Trophoblast cell (in vitro differentiated cells and primary cell): ENCODE measurements at regions not wholly inside any gene's neighbourhood (a gene's known extent, or its start where the extent isn't known, plus 50 kb on each side); places are given as distances from the start of the nearest gene placed in this dataset.
"Not testable (repeated sequence)": the region's sequence is repeated elsewhere in the genome, so short reads cannot be mapped to it uniquely, and the experiment has no call there.

Experiments used
- DNase-seq, 2 donors: peaks; one replicate each; pipeline ENCODE4 v3.0.0-alpha.2; 2016
- H2AFZ ChIP-seq: 2 replicates; pipeline ENCODE4 v1.6.1; 2013; ENCODE audit warnings: low read length, moderate library complexity, mild to moderate bottlenecking; ENCODE audit not compliant: insufficient read depth, poor library complexity
- H2AK5ac ChIP-seq: 2 replicates; pipeline ENCODE4 v1.6.1; 2013; ENCODE audit warnings: mild to moderate bottlenecking, low read length
- H2BK120ac ChIP-seq: 2 replicates; pipeline ENCODE4 v1.6.1; 2013; ENCODE audit warnings: low read length, mild to moderate bottlenecking, moderate library complexity; ENCODE audit not compliant: insufficient read depth, poor library complexity
- H2BK12ac ChIP-seq: 2 replicates; pipeline ENCODE4 v1.6.1; 2013; ENCODE audit warnings: mild to moderate bottlenecking, low read length, moderate library complexity
- H2BK5ac ChIP-seq: 2 replicates; pipeline ENCODE4 v1.6.1; 2013; ENCODE audit warnings: low read length, low read depth, moderate library complexity, mild to moderate bottlenecking; ENCODE audit not compliant: poor library complexity
- H3K14ac ChIP-seq: 2 replicates; pipeline ENCODE4 v1.6.1; 2013; ENCODE audit warnings: mild to moderate bottlenecking, low read length
- H3K18ac ChIP-seq: 2 replicates; pipeline ENCODE4 v1.6.1; 2013; ENCODE audit warnings: mild to moderate bottlenecking, low read length
- H3K23ac ChIP-seq: 2 replicates; pipeline ENCODE4 v1.6.1; 2013; ENCODE audit warnings: low read length
- H3K27ac ChIP-seq: 2 replicates; pipeline ENCODE4 v1.5.1; 2013; ENCODE audit warnings: low read depth, mild to moderate bottlenecking, inconsistent platforms, low read length, moderate library complexity
- H3K27me3 ChIP-seq: 2 replicates; pipeline ENCODE4 v1.6.1; 2013; ENCODE audit warnings: inconsistent platforms, mild to moderate bottlenecking, low read length, moderate library complexity; ENCODE audit not compliant: insufficient read depth
- H3K36me3 ChIP-seq, 2 experiments: 1 replicate in 1 of 2; 2 replicates in 1 of 2; pipeline ENCODE4 v1.6.1; 2013; ENCODE audit warnings: low read length in 2 of 2, mild to moderate bottlenecking in 2 of 2, moderate library complexity in 1 of 2; ENCODE audit not compliant: insufficient read depth in 2 of 2, control insufficient read depth in 1 of 2
- H3K4ac ChIP-seq: 2 replicates; pipeline ENCODE4 v1.6.1; 2013; ENCODE audit warnings: low read depth, mild to moderate bottlenecking, low read length, moderate library complexity
- H3K4me1 ChIP-seq, 2 experiments: 1 replicate in 1 of 2; 2 replicates in 1 of 2; pipeline ENCODE4 v1.6.1; 2013; ENCODE audit warnings: low read length in 2 of 2, mild to moderate bottlenecking in 2 of 2, moderate library complexity in 1 of 2; ENCODE audit not compliant: insufficient read depth in 2 of 2, control insufficient read depth in 1 of 2
- H3K4me2 ChIP-seq: 2 replicates; pipeline ENCODE4 v1.6.1; 2013; ENCODE audit warnings: inconsistent platforms, mild to moderate bottlenecking, low read length, moderate library complexity
- H3K4me3 ChIP-seq: 2 replicates; pipeline ENCODE4 v1.5.1; 2013; ENCODE audit warnings: mild to moderate bottlenecking, low read depth, low read length, inconsistent platforms
- H3K79me1 ChIP-seq: one replicate; pipeline ENCODE4 v1.6.1; 2013; ENCODE audit warnings: low read length
- H3K79me2 ChIP-seq: 2 replicates; pipeline ENCODE4 v1.6.1; 2013; ENCODE audit warnings: low read length, mild to moderate bottlenecking; ENCODE audit not compliant: control insufficient read depth, insufficient read depth, poor library complexity
- H3K9ac ChIP-seq: 2 replicates; pipeline ENCODE4 v1.6.1; 2013; ENCODE audit warnings: mild to moderate bottlenecking, low read length
- H3K9me3 ChIP-seq: 2 replicates; pipeline ENCODE4 v1.6.1; 2013; ENCODE audit warnings: low read depth, mild to moderate bottlenecking, control low read depth, inconsistent platforms, low read length; ENCODE audit not compliant: insufficient read depth
- H4K12ac ChIP-seq: 2 replicates; pipeline ENCODE4 v1.6.1; 2013; ENCODE audit warnings: low read depth, mild to moderate bottlenecking, low read length, moderate library complexity
- H4K8ac ChIP-seq: 2 replicates; pipeline ENCODE4 v1.6.1; 2013; ENCODE audit warnings: low read depth, mild to moderate bottlenecking, low read length, moderate library complexity
- H4K91ac ChIP-seq: one replicate; pipeline ENCODE4 v1.6.1; 2013; ENCODE audit warnings: low read depth, mild to moderate bottlenecking, low read length, moderate library complexity
- WGBS: extraction: QIAGEN DNeasy Blood & Tissue Kit; methylation state at CpG from one replicate; pipeline ENCODE4 v1.1.7; 2013; ENCODE audit warnings: missing lambda C conversion rate; ENCODE audit not compliant: insufficient read length, insufficient coverage; ENCODE audit errors: extremely low coverage; 5-methylcytosine and 5-hydroxymethylcytosine counted together

- H4K12ac ChIP-seq, H2BK5ac ChIP-seq, H4K91ac ChIP-seq, H3K79me1 ChIP-seq, H3K79me2 ChIP-seq, DNase-seq, H3K27ac ChIP-seq, H3K23ac ChIP-seq, H2BK120ac ChIP-seq, H3K14ac ChIP-seq, H4K8ac ChIP-seq, H2AK5ac ChIP-seq, H3K36me3 ChIP-seq, H3K4ac ChIP-seq, H3K27me3 ChIP-seq, H3K4me1 ChIP-seq, H2BK12ac ChIP-seq, H3K4me2 ChIP-seq, H3K9ac ChIP-seq, H3K4me3 ChIP-seq, H3K9me3 ChIP-seq, H2AFZ ChIP-seq, H3K18ac ChIP-seq: not testable (repeated sequence)
- no CpG with 5 or more reads among the region's 12 CpGs for WGBS
Measured at GRCh38 chr16:88157686-88158085, 206.5 kb downstream of the BANP start.

DNA sequence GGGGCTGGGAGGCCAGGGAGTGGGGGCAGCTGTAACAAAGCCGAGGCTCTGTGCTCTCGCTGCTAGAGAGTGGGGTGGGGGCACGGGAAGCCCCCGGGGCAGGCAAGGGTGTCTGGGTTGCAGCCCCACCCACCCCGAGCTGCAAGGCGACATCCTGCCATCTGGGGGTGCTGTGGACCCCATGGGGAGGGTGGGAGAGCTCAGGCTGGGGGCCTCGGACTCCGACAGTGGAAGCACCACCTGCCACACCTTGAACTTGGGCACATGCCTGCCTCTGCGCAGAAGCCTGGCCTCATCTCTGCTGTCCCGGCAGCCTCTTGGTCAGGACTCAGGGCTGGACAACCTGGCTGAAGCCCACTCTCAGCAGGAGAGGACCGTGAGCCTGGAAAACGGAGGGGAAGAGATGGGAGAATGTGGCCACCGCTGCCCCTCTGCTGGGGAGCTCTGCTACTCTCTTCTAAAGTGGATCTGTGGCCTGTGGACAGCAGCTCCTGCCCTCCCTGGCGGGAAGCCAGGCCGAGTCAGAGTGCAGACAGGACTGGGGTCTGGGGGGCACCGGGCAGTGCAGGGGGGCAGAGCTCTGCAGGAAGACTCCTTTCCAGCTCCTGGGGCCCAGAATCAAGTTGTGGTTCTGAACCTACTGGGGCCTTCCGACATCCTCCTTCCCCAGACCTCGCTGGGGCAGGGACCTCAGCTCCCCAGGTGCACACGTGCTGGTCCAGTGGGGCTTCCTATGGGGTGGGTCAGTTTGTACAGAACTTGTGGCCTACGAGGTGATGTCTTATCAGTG lies 207.2 kb downstream of the BANP start:
- H3K9me3 ChIP-seq, H4K91ac ChIP-seq, H3K4me2 ChIP-seq, H3K27me3 ChIP-seq, H2BK12ac ChIP-seq, H3K23ac ChIP-seq, H2BK120ac ChIP-seq, H4K8ac ChIP-seq, H2AK5ac ChIP-seq, H3K27ac ChIP-seq, H3K79me2 ChIP-seq, H2BK5ac ChIP-seq, H3K36me3 ChIP-seq, H3K4me1 ChIP-seq, H3K14ac ChIP-seq, DNase-seq, H3K9ac ChIP-seq, H3K18ac ChIP-seq, H2AFZ ChIP-seq, H4K12ac ChIP-seq, H3K79me1 ChIP-seq, H3K4ac ChIP-seq, H3K4me3 ChIP-seq: not testable (repeated sequence)
- no CpG with 5 or more reads among the region's 20 CpGs for WGBS

GRCh38 chr16:88159046-88159896 lies 208.0 kb downstream of the BANP start:
- H2BK5ac ChIP-seq, H3K9me3 ChIP-seq, H3K27ac ChIP-seq, H3K36me3 ChIP-seq, H2AK5ac ChIP-seq, H3K4me3 ChIP-seq, H3K79me2 ChIP-seq, H3K4me1 ChIP-seq, H2BK12ac ChIP-seq, H3K14ac ChIP-seq, H3K27me3 ChIP-seq, H3K18ac ChIP-seq, H4K12ac ChIP-seq, H3K23ac ChIP-seq, H2AFZ ChIP-seq, H2BK120ac ChIP-seq, H3K9ac ChIP-seq, H3K79me1 ChIP-seq, H4K91ac ChIP-seq, DNase-seq, H3K4me2 ChIP-seq, H3K4ac ChIP-seq, H4K8ac ChIP-seq: not testable (repeated sequence)
- WGBS = no CpG with 5 or more reads among the region's 33 CpGs

DNA sequence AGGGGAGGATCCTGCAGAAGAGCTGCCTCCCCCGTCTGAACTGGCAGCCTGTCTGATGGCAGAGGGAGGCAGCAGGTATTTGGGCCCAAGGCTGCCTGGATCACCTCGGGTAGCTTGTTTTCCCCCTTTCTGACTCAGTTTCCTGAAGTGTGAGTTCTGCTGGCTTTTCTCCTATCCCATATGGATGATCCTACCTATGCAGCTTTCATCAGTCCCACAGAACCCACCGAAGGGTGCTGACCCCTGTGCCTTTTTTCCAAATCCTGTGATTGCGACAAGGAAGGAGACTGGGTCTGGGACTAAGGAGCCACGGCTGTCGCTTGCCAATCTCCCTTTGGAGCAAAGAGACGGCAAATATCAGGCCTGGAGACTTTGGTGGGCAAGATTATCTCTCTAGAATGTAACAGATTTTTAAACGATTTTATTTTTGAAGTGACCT lies 208.7 kb downstream of the BANP start:
- H3K18ac ChIP-seq, H2BK5ac ChIP-seq, H2BK12ac ChIP-seq, H2BK120ac ChIP-seq, H2AFZ ChIP-seq, H2AK5ac ChIP-seq, H3K79me2 ChIP-seq, H3K27ac ChIP-seq, H3K79me1 ChIP-seq, H4K91ac ChIP-seq, H4K12ac ChIP-seq, H3K4me3 ChIP-seq, H3K4ac ChIP-seq, DNase-seq, H3K23ac ChIP-seq, H3K4me1 ChIP-seq, H3K4me2 ChIP-seq, H4K8ac ChIP-seq, H3K14ac ChIP-seq, H3K9ac ChIP-seq, H3K27me3 ChIP-seq, H3K9me3 ChIP-seq, H3K36me3 ChIP-seq: not testable (repeated sequence)
- no CpG with 5 or more reads among the region's 8 CpGs for WGBS
